ENCODE measurements at regions not wholly inside any gene's neighbourhood (a gene's known extent, or its start where the extent isn't known, plus 50 kb on each side); places are given as distances from the start of the nearest gene placed in this dataset.

- TF ChIP-seq NR2C2 (CRISPR knock-in tag; IDR thresholded peaks at IDR 0.05) (no peak), NR2C2 (tag; IDR thresholded peaks at IDR 0.05) (peak; percentile 30; the same call in 1 of the 2 replicates), SMARCB1 (IDR thresholded peaks at IDR 0.05; ENCODE audit: insufficient read length, low read depth) (no peak), FIP1L1 (IDR thresholded peaks at IDR 0.05; ENCODE audit: low read depth, low read length, poor library complexity, severe bottlenecking) (no peak), PATZ1 (CRISPR knock-in tag; IDR thresholded peaks at IDR 0.05; ENCODE audit: borderline replicate concordance) (no peak), MLX (CRISPR knock-in tag; conservative IDR thresholded peaks at IDR 0.05) (no peak), NFIX (CRISPR knock-in tag; IDR thresholded peaks at IDR 0.05; ENCODE audit: low read depth) (no peak), NCOA6 (IDR thresholded peaks at IDR 0.05) (no peak), ZNF778 (CRISPR knock-in tag; IDR thresholded peaks at IDR 0.05) (no peak), ZNF384 (IDR thresholded peaks at IDR 0.05; ENCODE audit: low read depth, low read length) (peak; percentile 58; the same call in 1 of the 2 replicates), RAD51 (IDR thresholded peaks at IDR 0.05; ENCODE audit: borderline replicate concordance, low read depth) (no peak), ZBTB12 (CRISPR knock-in tag; IDR thresholded peaks at IDR 0.05) (no peak), EGR1 (conservative IDR thresholded peaks at IDR 0.05) (no peak), ZNF224 (CRISPR knock-in tag; IDR thresholded peaks at IDR 0.05) (no peak), PTBP1 (IDR thresholded peaks at IDR 0.05; ENCODE audit: low read depth, low read length) (no peak), PBX2 (CRISPR knock-in tag; IDR thresholded peaks at IDR 0.05; ENCODE audit: low read depth) (no peak), PBX2 (tag; conservative IDR thresholded peaks at IDR 0.05; ENCODE audit: low read depth) (no peak), RAD21 (CRISPR knock-in tag; conservative IDR thresholded peaks at IDR 0.05 in 1 of 2, IDR thresholded peaks at IDR 0.05 in 1 of 2) (no peak), PHTF2 (CRISPR knock-in tag; IDR thresholded peaks at IDR 0.05) (no peak), ZNF140 (CRISPR knock-in tag; IDR thresholded peaks at IDR 0.05) (no peak), MCM7 (IDR thresholded peaks at IDR 0.05) (no peak)
Measured at GRCh38 chr17:77445760-77446532, 305.2 kb downstream of the SEC14L1 start (continued).
